Hindlimb muscle (tissue), 1 donor: ENCODE measurements at regions not wholly inside any gene's neighbourhood (a gene's known extent, or its start where the extent isn't known, plus 50 kb on each side); places are given as distances from the start of the nearest gene placed in this dataset.
A peak's percentile ranks its signal among the peaks of the same experiment; 100 is the strongest.

ENCODE experiments used
- DNase-seq: peaks from one replicate; pipeline ENCODE4 v3.0.0-alpha.2; 2013

DNA sequence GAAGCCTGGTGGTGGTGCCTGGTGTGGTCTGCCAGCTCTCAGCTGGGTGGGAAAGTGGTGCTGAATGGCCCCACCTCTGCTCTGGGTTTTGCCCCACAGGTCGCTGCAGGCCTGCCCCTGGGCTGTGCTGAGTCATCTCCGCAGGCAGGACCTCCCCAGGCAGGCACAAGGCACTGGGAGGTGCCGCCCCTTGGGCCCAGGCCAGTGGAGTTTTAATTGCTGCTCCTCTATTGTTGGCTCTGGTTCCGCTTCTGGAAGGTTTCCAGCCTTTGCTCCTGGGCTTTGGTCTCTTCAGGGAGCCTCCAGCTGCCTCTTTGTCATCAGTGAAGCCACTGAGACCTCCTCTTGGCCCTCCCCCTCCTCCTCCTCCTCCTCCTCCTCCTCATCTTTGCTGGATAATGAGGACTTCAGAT is 180.3 kb upstream of the GRB10 start:
- no peak for DNase-seq

DNA sequence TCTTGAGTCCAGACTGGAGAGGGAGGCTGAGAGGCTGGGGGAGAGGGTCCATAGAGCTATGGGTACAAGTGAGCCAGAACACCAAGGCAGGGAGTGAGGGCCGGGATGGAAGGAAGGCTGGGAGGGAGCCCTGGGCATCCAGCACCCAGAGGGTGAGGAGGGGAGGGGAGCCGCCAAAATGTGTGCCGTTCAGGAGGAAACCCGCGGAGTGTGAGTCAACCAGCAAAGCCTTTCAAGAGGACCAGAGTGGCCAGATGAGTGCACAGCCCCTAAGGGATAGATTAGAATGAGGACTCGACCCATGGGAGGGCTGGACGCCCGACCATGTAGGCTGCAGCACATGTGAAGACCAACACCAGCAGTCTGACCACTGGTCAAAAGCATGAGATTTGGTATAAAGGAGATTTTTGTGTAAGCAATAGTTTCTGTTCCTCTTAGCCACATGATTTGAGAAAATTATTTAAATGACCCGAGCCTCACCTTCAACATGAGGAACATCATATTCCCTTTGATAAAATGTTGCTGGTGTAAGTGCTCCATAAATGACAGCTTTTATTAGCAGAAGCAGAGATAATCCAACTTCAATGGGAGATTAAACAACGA is 179.7 kb upstream of the GRB10 start:
- no peak for DNase-seq

DNA sequence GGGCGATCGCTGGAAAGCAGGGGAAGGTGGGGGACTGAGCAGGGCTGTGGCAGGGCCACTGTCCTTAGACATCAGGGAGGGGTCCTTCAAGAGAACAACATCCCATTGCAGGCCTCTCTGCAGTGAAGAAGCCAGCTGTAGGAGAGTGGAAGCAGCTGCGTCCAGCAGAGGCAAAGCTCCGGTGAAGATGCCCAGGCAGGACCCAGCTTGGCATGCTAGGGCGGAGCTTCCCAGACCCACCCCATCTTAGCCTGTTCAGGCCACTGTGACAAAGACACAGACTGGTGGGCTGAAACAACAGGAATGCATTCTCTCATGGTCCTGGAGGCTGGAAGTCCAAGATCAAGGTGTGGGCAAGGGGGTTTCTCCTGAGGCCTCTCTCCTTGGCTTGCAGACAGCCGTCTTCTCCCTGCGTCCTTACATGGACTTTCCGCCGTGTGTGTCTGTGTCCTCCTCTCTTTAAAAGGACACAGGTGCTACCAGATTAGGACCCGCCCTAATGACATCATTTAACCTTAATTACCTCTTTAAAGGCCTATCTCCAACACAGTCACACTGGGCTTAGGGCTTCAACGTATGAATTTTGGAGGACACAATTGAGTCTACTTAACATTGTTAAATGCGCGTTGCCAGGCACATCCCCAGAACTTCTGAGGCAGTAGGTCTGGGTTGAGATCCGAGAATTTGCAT is 178.1 kb upstream of the GRB10 start:
- no peak for DNase-seq

DNA sequence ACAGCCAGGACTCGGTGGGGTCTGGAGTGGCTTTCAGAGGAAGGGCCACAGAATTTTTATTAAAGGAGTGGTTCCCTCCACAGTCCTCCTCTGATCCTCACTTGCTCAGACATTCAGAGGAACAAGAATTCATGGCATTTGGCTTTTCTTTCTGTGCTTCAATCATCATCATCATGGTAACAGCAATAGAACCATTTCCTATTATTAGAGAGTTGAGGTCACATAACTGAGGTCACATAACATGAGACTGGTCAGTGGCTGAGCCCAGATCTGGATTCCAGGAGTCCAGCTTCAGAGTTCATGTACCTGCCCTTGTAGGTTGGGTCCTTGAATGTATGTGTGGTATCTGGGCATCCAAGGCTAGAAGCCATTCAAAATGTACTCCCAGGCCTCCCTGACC is 177.3 kb upstream of the GRB10 start:
- DNase-seq, result no peak

DNA sequence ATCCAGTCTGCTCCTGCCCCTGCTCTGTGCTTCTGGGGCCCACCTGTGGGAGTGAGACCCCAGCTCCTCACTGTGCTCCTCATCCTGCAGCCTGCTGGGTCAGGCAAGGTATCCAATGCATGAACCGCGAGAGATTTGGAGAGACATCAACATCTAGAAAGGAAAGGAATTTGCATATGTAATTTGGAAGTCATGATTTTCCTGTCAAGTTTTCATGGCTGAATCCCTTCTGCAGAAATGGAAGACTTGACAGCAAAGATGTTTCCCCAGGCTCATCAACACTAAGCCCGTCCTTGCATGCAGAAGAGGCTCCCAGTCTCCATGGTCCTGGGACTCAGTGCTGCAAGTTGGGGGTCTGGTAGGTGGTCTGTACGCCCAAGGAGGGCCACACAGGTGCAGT is 176.9 kb upstream of the GRB10 start:
- no peak for DNase-seq

GRCh38 chr7:50957855-50958254 is 175.2 kb upstream of the GRB10 start:
- DNase-seq, result no peak

DNA sequence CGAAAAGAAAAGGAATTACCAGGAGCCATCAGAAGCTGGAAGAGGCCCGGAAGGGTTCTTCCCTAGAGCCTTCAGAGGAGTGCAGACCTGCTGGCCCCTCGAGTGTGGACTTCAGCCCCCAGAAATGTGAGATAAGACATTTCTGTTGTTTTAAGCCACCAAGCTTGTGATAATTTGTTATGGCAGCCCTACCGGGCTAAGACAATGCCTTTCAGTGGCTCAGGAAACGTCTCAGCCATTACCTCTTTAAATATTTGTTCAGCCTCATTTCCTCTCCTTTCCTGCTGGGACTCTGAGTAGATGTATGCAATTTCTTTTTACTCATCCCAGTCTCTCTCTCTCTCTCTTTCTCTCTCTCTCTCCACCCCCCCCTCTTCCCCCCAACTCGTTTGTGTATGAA is 174.7 kb upstream of the GRB10 start:
- DNase-seq, result no peak

DNA sequence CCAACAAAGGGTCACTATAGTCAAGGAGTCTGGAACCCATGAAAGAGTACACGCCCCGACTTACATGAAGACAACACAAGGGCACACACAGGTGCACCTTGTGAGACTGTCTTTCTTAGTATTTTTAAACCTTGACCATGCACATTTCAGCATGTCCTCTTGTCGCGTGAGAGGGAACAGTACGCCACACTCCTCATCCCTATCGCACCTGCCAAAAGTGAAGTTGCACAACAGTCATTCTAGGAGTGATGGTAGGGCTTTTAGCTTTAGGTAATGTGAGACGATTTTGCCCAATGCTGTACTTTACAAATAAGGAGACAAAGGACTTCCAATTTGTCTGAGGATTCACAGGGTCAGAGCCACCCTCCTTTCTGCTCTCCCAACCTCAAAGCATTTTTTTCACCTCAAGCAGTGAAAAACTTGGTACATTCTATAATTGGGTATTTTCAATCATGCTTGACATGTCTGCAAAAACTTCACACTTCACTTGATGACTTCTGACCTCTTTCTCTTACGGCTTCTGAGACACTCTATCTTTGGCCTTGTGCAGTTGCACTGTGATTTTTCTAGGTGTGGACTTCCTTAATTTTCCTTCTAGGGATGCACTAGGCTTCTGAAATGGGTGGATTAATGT is 173.9 kb upstream of the GRB10 start:
- DNase-seq, result no peak

DNA sequence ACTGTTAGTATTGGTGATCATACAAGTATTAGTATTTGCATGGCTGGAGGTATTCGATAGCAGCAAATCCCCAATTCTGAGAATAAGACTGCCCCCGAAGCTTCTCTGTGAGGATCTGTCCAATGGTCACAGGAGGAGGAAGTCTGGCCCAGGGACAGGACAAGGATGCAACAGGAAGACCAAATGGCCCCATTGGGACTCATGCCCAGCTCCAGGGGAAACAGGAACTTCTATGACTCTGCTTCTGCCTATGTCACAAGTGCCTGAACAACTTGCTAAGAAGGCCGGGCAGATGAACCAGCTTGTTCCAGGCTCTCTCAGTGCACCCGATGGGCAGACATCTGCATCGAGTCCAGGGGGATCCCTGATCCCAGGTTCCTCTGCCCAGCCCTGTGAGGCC is 172.0 kb upstream of the GRB10 start:
- DNase-seq, result no peak

DNA sequence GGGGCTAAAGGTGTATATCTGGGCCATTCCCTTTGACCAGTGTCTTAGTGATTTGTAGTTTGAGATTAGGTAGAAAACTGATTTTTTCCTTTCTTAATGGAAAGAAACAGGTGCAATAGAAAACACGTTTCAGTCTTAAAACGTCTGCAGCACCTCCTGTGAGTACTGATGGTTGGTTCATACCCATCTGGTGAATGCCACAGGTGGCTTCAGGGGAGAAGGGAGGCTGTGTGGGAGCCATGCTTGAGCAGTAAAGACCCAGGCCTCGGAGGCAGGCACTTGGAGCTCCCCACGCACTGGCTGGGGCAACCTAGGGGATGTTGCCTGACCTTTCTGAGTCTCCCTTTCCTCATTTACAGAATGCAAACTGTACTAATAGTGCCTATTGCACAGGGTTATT is 171.5 kb upstream of the GRB10 start:
- no peak for DNase-seq

GRCh38 chr7:50953820-50954219 is 171.1 kb upstream of the GRB10 start:
- DNase-seq, result no peak

- no peak for DNase-seq
Measured at GRCh38 chr7:50953303-50953702, 170.6 kb upstream of the GRB10 start.

DNA sequence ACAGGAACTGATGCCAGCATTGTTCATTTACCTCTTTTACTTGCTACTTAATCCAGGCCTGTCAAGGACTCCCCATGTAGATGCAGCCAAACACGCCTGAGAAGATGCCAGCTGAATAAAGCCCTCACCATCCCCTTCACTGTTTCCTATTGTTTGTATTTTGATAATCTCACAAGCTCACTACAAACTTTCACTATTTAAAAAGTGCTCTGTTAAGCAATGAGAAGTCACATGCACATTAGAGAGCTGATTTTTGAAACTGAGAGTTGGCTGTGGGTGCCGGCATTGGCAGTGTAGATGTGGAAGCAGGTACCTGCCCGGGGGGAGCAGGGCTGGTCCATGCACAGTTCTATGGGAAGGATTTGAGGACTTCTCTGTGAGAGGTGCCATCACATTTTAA is 169.8 kb upstream of the GRB10 start:
- DNase-seq, result no peak

- DNase-seq, result no peak
Measured at GRCh38 chr7:50952120-50952519, 169.4 kb upstream of the GRB10 start.

DNA sequence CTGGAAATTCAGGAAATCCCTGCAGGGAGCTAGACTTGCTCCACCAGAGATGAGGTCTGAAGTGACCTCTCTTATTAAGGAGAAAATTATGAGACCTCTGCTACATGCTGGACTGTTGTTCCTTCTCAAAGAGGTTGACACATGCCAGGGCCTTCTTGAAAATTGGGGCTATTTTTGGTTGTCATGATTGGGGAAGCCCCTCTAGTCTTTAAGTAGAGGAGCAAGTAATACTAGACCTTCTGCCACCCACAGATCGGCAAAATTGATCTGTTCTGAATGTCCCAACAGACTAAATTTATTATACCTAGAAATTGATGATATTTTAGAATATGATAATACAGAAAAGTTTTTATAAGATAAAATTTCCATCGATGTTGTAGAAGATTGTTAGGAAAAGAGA is 160.8 kb upstream of the GRB10 start:
- DNase-seq, result no peak

DNA sequence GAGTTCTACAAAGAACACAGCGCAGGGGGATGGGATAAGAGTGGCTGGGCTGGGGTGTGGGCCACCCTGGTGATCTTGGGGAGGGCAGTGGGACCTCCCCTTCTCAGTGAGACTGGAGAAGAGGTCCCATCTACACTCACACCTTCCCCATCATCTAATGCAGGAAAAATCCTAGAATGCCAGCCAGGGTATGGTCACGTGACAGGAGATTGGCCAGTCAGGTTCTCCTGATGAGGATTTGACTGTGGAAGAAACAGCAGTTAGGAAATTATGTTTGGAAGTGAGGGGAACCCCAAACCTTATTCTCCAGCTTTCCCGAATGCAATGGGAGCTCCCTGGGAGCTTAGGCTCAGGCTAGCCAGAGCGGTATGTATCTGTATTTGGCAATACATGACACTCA is 158.8 kb upstream of the GRB10 start:
- DNase-seq, result no peak

- DNase-seq, result no peak
Measured at GRCh38 chr7:50940621-50941020, 157.9 kb upstream of the GRB10 start.

DNA sequence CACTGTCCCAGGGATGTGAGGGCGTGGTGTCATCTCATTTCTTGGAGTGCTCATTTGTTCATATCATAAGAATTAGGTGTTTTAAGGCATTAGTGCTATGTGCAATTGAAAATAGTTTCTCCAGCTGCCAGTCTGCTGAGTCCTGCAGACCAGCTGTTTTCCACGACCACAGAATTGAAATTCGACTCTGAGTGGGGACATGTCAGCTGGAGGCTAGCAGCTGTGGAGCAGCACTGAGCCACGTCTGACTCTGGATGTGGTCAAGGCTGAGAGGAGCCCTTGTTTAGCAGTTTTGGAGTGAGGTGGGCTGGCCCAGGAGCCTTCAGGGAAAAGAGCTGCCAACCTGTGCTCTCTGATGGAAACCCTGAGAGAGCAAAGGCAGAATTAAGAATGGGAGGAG is 156.3 kb upstream of the GRB10 start:
- DNase-seq, result peak; percentile 42

- no peak for DNase-seq
Measured at GRCh38 chr7:50937727-50938126, 155.0 kb upstream of the GRB10 start.

DNA sequence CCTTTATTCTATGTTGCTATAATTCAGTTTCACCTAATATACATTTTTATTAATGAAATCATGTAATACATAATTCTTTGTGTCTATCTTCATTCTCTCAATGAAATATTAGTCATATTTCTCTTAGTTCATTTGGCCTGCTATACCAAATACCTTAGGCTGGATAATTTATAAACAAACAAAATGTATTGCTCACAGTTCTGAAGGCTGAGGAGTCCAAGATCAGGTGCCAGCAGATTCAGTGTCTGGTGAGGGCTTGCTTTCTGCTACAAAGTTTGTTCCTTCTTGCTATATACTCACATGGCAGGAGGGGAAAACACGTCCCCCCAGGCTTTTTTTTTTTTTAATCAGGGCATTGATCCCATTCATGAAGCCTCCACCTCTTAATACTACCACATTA is 143.4 kb upstream of the GRB10 start:
- DNase-seq, result no peak

GRCh38 chr7:50923476-50923875 is 140.8 kb upstream of the GRB10 start:
- DNase-seq, result no peak

GRCh38 chr7:50921114-50921813 is 138.6 kb upstream of the GRB10 start:
- DNase-seq, result no peak

GRCh38 chr7:50920031-50920635 is 137.4 kb upstream of the GRB10 start:
- DNase-seq, result no peak
